ENCODE measurements at regions not wholly inside any gene's neighbourhood (a gene's known extent, or its start where the extent isn't known, plus 50 kb on each side); places are given as distances from the start of the nearest gene placed in this dataset.

DNA sequence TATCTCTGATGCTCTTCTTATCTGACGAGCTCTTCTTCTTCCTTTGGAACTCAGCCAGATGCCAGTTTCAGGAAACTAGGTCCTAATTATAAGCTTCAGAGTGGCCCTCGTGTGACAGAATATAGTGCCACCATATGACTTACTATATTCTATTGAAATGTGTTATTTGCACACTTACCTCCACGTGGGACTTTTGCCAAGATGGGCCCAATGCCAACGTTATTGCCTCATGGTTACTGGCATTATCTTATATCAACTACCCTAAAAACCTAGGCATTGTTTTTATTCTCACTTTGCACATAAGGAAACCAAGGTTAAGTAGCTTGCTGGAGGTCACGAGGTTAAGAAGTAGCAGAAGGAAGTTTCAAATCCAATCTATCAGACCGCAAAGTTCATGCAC lies 71.3 kb upstream of the SLCO3A1 start:
- H3K79me2 ChIP-seq (ENCODE audit: insufficient read depth), result no peaks in the 10 kb centered on the region
- no peaks in the 10 kb centered on the region for H4K20me1 ChIP-seq (ENCODE audit: insufficient read depth)
- no peak overlapping the region for H3K4me3 ChIP-seq (ENCODE audit: low read depth in 2 of 2, low read length in 1 of 2)
- H2AFZ ChIP-seq (ENCODE audit: low read depth), result no peak overlapping the region
- ChIA-PET POLR2A (no interaction called here), CTCF (interaction anchor here (1.6 kb wide), 1 partner anchor 67 kb away, joined by 3 read pairs; no protein-coding TSS in a partner anchor)
- H3K36me3 ChIP-seq (replicated peaks in 1 of 2; ENCODE audit: control insufficient read depth in 1 of 2, insufficient read depth in 2 of 2, low read length in 1 of 2), result no peaks in the 10 kb centered on the region
- no peak overlapping the region for H3K9ac ChIP-seq
- TF ChIP-seq GATA2 (CRISPR knock-in tag; IDR thresholded peaks at IDR 0.05), result no peak
- H3K4me1 ChIP-seq (ENCODE audit: control insufficient read depth in 1 of 2, insufficient read depth in 2 of 2, low read depth in 1 of 2, low read length in 1 of 2), result peaks cover 0 to 6% of the 10 kb centered on the region in 2 experiments; a peak in 1 of 4 replicates
- no peaks in the 10 kb centered on the region for H3F3A ChIP-seq (replicated peaks; ENCODE audit: insufficient read depth)
- 17% methylated on average over 6 of the region's 6 CpGs for WGBS (ENCODE audit: low lambda C conversion rate)
- no peaks in the 10 kb centered on the region for H3K9me3 ChIP-seq
- H3K9me2 ChIP-seq, result no peaks in the 10 kb centered on the region
- no peak overlapping the region for H3K4me2 ChIP-seq
- no peak overlapping the region for H3K27ac ChIP-seq (ENCODE audit: low read depth in 2 of 2, low read length in 1 of 2)
- no peak for DNase-seq
- no peaks in the 10 kb centered on the region; the same call in 1 of the 2 replicates for H3K27me3 ChIP-seq (ENCODE audit: insufficient read depth)

DNA sequence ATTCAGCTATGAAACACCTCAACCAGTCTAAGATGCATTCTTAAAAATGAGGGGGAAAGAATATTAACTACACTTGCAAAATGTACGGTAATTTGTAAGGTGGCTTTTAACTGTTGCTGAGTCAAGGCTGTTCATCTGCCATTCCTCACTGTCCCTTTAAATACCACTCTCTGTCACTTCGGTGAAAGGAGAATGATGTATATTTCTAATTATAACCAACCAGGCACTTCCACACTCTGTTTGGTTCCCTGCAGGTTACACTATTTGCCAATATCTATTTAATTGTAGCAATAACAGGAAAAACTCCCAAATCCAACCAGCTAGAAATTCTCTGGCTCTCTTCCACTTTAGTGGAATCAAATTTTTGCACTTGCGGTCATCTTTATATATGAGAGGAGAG lies 70.5 kb upstream of the SLCO3A1 start:
- ChIA-PET CTCF (interaction anchor here (0.7 to 1.6 kb wide), 2 partner anchors 11 to 66 kb away, joined by 3 read pairs; no protein-coding TSS in a partner anchor), POLR2A (no interaction called here)
- H3K36me3 ChIP-seq (replicated peaks in 1 of 2; ENCODE audit: control insufficient read depth in 1 of 2, insufficient read depth in 2 of 2, low read length in 1 of 2), result no peaks in the 10 kb centered on the region
- H3K9me3 ChIP-seq, result no peaks in the 10 kb centered on the region
- H4K20me1 ChIP-seq (ENCODE audit: insufficient read depth), result no peaks in the 10 kb centered on the region
- H3F3A ChIP-seq (replicated peaks; ENCODE audit: insufficient read depth), result no peaks in the 10 kb centered on the region
- no peaks in the 10 kb centered on the region for H3K79me2 ChIP-seq (ENCODE audit: insufficient read depth)
- H3K27ac ChIP-seq (ENCODE audit: low read depth in 2 of 2, low read length in 1 of 2), result no peak overlapping the region
- no peak overlapping the region for H3K4me3 ChIP-seq (ENCODE audit: low read depth in 2 of 2, low read length in 1 of 2)
- H3K27me3 ChIP-seq (ENCODE audit: insufficient read depth), result no peaks in the 10 kb centered on the region; the same call in 1 of the 2 replicates
- H3K4me1 ChIP-seq (ENCODE audit: control insufficient read depth in 1 of 2, insufficient read depth in 2 of 2, low read depth in 1 of 2, low read length in 1 of 2), result peaks cover 0 to 6% of the 10 kb centered on the region in 2 experiments; a peak in 1 of 4 replicates
- 77% methylated on average over 3 of the region's 3 CpGs for WGBS (ENCODE audit: low lambda C conversion rate)
- TF ChIP-seq CHD2 (IDR thresholded peaks at IDR 0.05; ENCODE audit: low read length, partially characterized antibody) (no peak), RXRA (IDR thresholded peaks at IDR 0.05; ENCODE audit: borderline replicate concordance, low read depth) (no peak), MXI1 (IDR thresholded peaks at IDR 0.05; ENCODE audit: low read depth, low read length) (no peak), ELF1 (IDR thresholded peaks at IDR 0.05) (no peak), TAF1 (IDR thresholded peaks at IDR 0.05; ENCODE audit: borderline replicate concordance, low read depth, low read length) (no peak), RCOR1 (IDR thresholded peaks at IDR 0.05; ENCODE audit: low read length) (no peak), RAD21 (IDR thresholded peaks at IDR 0.05; ENCODE audit: low read length) (no peak), RFX5 (IDR thresholded peaks at IDR 0.05; ENCODE audit: low read length) (no peak), FOSL2 (IDR thresholded peaks at IDR 0.05; ENCODE audit: borderline replicate concordance, low read depth) (no peak), GABPA (IDR thresholded peaks at IDR 0.05; ENCODE audit: low read depth) (no peak), TEAD4 (IDR thresholded peaks at IDR 0.05; ENCODE audit: borderline replicate concordance, insufficient read depth) (no peak), SIN3A (IDR thresholded peaks at IDR 0.05; ENCODE audit: borderline replicate concordance, low read depth, low read length) (no peak), YY1 (IDR thresholded peaks at IDR 0.05; ENCODE audit: low read depth) (no peak)
- TF ChIP-seq, protein P1, sequence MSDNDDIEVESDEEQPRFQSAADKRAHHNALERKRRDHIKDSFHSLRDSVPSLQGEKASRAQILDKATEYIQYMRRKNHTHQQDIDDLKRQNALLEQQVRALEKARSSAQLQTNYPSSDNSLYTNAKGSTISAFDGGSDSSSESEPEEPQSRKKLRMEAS (IDR thresholded peaks at IDR 0.05; ENCODE audit: low read depth), result no peak
- TF ChIP-seq, protein P2, sequence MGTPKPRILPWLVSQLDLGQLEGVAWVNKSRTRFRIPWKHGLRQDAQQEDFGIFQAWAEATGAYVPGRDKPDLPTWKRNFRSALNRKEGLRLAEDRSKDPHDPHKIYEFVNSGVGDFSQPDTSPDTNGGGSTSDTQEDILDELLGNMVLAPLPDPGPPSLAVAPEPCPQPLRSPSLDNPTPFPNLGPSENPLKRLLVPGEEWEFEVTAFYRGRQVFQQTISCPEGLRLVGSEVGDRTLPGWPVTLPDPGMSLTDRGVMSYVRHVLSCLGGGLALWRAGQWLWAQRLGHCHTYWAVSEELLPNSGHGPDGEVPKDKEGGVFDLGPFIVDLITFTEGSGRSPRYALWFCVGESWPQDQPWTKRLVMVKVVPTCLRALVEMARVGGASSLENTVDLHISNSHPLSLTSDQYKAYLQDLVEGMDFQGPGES (IDR thresholded peaks at IDR 0.05; ENCODE audit: low read depth, low read length), result no peak
- no peak overlapping the region for H3K9ac ChIP-seq
- H3K9me2 ChIP-seq, result no peaks in the 10 kb centered on the region
- no peak overlapping the region for H3K4me2 ChIP-seq
- DNase-seq, result no peak
- H2AFZ ChIP-seq (ENCODE audit: low read depth), result no peak overlapping the region
